T-cell (primary cell): ENCODE measurements at regions not wholly inside any gene's neighbourhood (a gene's known extent, or its start where the extent isn't known, plus 50 kb on each side); places are given as distances from the start of the nearest gene placed in this dataset.

Experiments
- ATAC-seq, 4 experiments: fragments of 200-7000 bp in 3 of 4; fragments of 150-1000 bp in 1 of 4; cut with Tn5 transposase; replicated peaks in 1 of 4; 1 replicate in 3 of 4; 2 replicates in 1 of 4; pipeline ENCODE4 v1.10.0; 2021; ENCODE audit warnings: moderate library complexity in 3 of 4, mild to moderate bottlenecking in 2 of 4, moderate number of reproducible peaks in 1 of 4
- CTCF ChIA-PET, 2 donors: fragments of 300-600 bp; sonication (Branson Sonifier 250); formaldehyde crosslinking; loops; one replicate each; lab custom pipeline; 2022; ENCODE audit warnings: antibody characterized with exemption in 2 of 2; lab: Charles Lee
- POLR2A ChIA-PET, 2 donors: fragments of 300-600 bp; sonication (Branson Sonifier 250); formaldehyde crosslinking; loops; one replicate each; lab custom pipeline; 2022; ENCODE audit warnings: antibody characterized with exemption in 2 of 2; lab: Charles Lee
- DNase-seq, 35 experiments: peaks; one replicate each; pipeline versions ENCODE4 v3.0.0 to v3.0.0-alpha.2; 2013 to 2023
- H3K27ac ChIP-seq: one replicate; pipeline ENCODE4 v1.5.1; 2013; ENCODE audit warnings: low read length
- H3K27me3 ChIP-seq, 2 experiments: replicated peaks in 1 of 2; 1 replicate in 1 of 2; 2 replicates in 1 of 2; pipeline versions ENCODE4 v1.6.1 to v1.7.0; 2013; ENCODE audit warnings: low read length in 1 of 2, mixed read lengths in 1 of 2; ENCODE audit not compliant: control insufficient read depth in 2 of 2, insufficient read depth in 2 of 2; ENCODE audit errors: extremely low read depth in 1 of 2
- H3K36me3 ChIP-seq, 2 donors: 1 replicate in 1 of 2; 2 replicates in 1 of 2; pipeline versions ENCODE4 v1.6.1 to v1.7.0; 2013; ENCODE audit warnings: low read length in 1 of 2; ENCODE audit not compliant: control insufficient read depth in 2 of 2, insufficient read depth in 1 of 2; ENCODE audit errors: extremely low read depth in 1 of 2
- H3K4me1 ChIP-seq, 2 experiments: 1 replicate in 1 of 2; 2 replicates in 1 of 2; pipeline versions ENCODE4 v1.6.1 to v1.7.0; 2013; ENCODE audit warnings: low read length in 2 of 2, mixed read lengths in 1 of 2; ENCODE audit not compliant: insufficient read depth in 2 of 2, control insufficient read depth in 1 of 2; ENCODE audit errors: extremely low read depth in 1 of 2
- H3K4me3 ChIP-seq, 2 donors: 1 replicate in 1 of 2; 2 replicates in 1 of 2; pipeline versions ENCODE4 v1.5.1 to v1.7.0; 2013; ENCODE audit warnings: mild to moderate bottlenecking in 2 of 2, low read length in 1 of 2, moderate library complexity in 1 of 2; ENCODE audit not compliant: control insufficient read depth in 1 of 2; ENCODE audit errors: extremely low read depth in 1 of 2
- H3K9me3 ChIP-seq: 2 replicates; pipeline ENCODE4 v1.7.0; 2013
- H3K27ac Mint-ChIP-seq, 2 donors: one replicate each; pipeline ENCODE4 v1.8.0; 2020 to 2021; ENCODE audit warnings: mild to moderate bottlenecking in 2 of 2, mixed read lengths in 2 of 2
- H3K27me3 Mint-ChIP-seq, 2 donors: one replicate each; pipeline ENCODE4 v1.8.0; 2021 to 2022; ENCODE audit warnings: mixed read lengths in 2 of 2
- H3K36me3 Mint-ChIP-seq: one replicate; pipeline ENCODE4 v1.8.0; 2021; ENCODE audit warnings: mixed read lengths
- H3K4me1 Mint-ChIP-seq, 3 donors: one replicate each; pipeline ENCODE4 v1.8.0; 2020 to 2022; ENCODE audit warnings: mixed read lengths in 3 of 3, mild to moderate bottlenecking in 1 of 3
- H3K4me3 Mint-ChIP-seq, 3 donors: one replicate each; pipeline ENCODE4 v1.8.0; 2020 to 2022; ENCODE audit warnings: mild to moderate bottlenecking in 3 of 3, mixed read lengths in 3 of 3, moderate library complexity in 3 of 3
- H3K9me3 Mint-ChIP-seq, 3 donors: one replicate each; pipeline ENCODE4 v1.8.0; 2020 to 2022; ENCODE audit warnings: mixed read lengths in 3 of 3
- WGBS: methylation state at CpG from one replicate; pipeline ENCODE4 v1.1.5; 2013; ENCODE audit warnings: missing lambda C conversion rate; ENCODE audit not compliant: insufficient coverage; 5-methylcytosine and 5-hydroxymethylcytosine counted together

DNA sequence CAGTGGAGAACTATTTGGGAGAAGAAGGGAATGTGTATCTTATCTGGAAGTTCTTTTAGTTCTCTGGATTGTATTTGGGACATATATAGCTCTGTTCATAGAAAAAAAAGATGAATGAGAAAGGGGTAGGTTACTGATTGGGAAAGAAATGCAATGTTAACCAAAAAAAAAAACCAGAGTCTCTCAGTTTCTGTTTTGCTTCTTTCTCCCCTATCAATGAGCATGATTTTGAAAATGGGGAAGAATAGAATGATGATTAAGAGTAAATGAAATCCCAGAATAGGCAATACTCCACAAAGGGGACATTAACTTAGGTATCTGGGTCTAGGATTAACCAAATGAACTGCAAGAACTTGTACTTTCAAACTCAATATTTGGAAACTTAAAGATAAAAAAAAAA lies 92.9 kb downstream of the RHOU start:
- Mint-ChIP-seq H3K4me3 (no peak overlapping the region), H3K9me3 (no peaks in the 10 kb centered on the region), H3K4me1 (peaks cover 19 to 28% (median 26%) of the 10 kb centered on the region in 3 donors), H3K36me3 (no peaks in the 10 kb centered on the region), H3K27me3 (peaks cover 0 to 3% of the 10 kb centered on the region in 2 donors), H3K27ac (no peak overlapping the region)
- no peak overlapping the region for H3K4me3 ChIP-seq
- DNase-seq (no peak), ATAC-seq (no peak)
- ChIA-PET POLR2A (no interaction called here), CTCF (interaction anchor here (0.7 to 0.9 kb wide), 2 partner anchors 12 to 984 kb away, joined by 4 read pairs; no protein-coding TSS in a partner anchor)
- H3K36me3 ChIP-seq, result no peaks in the 10 kb centered on the region
- H3K27ac ChIP-seq, result no peak overlapping the region
- no peaks in the 10 kb centered on the region for H3K9me3 ChIP-seq
- H3K4me1 ChIP-seq, result peaks cover 0 to 23% of the 10 kb centered on the region in 2 experiments
- no peaks in the 10 kb centered on the region for H3K27me3 ChIP-seq

DNA sequence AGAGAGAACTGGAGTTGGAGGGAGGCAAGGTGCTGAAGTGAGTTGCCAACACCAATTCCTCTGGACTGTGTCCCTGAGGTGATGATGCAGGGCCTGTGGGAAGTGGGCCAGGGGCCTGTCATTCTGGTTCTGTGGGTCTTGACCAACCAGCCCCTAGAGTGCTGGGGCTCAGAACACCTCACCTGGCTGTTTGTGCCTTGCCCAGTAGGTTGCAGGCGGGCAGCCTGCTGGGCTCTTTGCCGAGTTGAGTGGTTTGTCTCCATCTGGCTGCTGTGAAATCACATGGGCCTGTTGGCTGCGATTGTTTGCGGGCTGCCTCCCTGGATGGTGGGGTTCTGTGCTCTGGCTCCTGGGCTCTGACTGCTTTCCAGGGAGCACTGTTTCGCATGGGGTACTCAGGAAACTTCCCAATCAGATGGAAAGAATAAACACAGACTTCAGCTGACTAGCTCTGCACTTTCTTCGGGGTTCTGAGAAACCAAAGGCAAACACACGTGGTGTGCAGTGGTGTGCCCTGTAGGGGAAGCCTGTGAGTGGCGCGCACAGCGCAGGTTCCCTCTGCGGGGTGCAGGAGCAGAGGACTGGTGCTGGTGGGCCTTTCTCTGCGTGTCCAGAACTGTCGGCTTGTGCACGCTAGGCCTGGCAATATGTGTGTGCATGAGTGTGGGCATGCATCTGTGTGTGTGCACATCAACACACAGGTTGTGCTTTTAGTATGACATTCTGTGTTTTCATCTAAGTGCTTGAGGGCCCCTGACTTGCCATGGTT lies 95.1 kb downstream of the RHOU start:
- H3K4me1 Mint-ChIP-seq, result peaks cover 19 to 28% (median 26%) of the 10 kb centered on the region in 3 donors
- no peaks in the 10 kb centered on the region for H3K36me3 Mint-ChIP-seq
- CTCF ChIA-PET, result interaction anchor here in 1 of 2 donors (0.6 kb wide), 1 partner anchor 90 kb away, joined by 4 read pairs; no protein-coding TSS in a partner anchor
- peaks cover 0 to 8% of the 10 kb centered on the region in 2 donors for H3K27me3 Mint-ChIP-seq
- DNase-seq, result no peak
- WGBS, result 90% methylated on average over 7 of the region's 14 CpGs
- no peaks in the 10 kb centered on the region for H3K36me3 ChIP-seq
- H3K27ac ChIP-seq, result no peak overlapping the region
- POLR2A ChIA-PET, result no interaction called here
- no peaks in the 10 kb centered on the region for H3K9me3 Mint-ChIP-seq
- ATAC-seq, result no peak
- H3K27me3 ChIP-seq, result peaks cover 0 to 6% of the 10 kb centered on the region in 2 experiments
- H3K9me3 ChIP-seq, result no peaks in the 10 kb centered on the region
- H3K27ac Mint-ChIP-seq, result no peak overlapping the region
- H3K4me1 ChIP-seq, result peaks cover 0 to 23% of the 10 kb centered on the region in 2 experiments
- H3K4me3 Mint-ChIP-seq, result no peak overlapping the region
- no peak overlapping the region for H3K4me3 ChIP-seq

DNA sequence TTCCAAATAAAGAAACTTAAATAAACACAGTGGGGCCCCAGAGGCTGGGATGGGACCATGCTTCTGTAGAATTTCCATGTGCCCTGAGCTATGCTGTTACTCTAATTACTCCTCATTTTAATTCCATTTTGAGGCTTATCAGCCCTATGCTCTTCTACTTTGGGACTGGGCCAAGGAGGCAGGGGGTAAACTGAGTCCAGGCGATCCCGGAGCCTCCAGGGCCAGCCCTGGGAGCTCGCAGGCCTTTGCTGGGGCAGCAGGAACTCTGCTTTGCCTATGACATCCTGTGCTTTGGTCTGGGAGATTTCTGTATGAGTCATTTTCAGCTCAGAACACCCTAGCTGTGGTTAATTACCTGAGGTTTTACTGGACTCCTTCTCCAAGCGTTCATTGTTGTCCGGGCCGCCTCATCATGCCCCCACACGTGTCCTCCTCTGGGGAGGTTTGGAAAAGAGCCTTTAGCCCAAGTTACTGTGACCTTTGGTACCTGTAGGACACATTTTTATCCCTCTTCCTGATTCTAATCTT lies 95.7 kb downstream of the RHOU start:
- Histone ChIP-seq H3K36me3 (no peaks in the 10 kb centered on the region), H3K4me3 (no peak overlapping the region), H3K27me3 (peaks cover 0 to 6% of the 10 kb centered on the region in 2 experiments), H3K9me3 (no peaks in the 10 kb centered on the region), H3K4me1 (peaks cover 0 to 19% of the 10 kb centered on the region in 2 experiments), H3K27ac (no peak overlapping the region)
- CTCF ChIA-PET, result interaction anchor here in 1 of 2 donors (0.6 kb wide), 1 partner anchor 91 kb away, joined by 4 read pairs; no protein-coding TSS in a partner anchor
- no peaks in the 10 kb centered on the region for H3K36me3 Mint-ChIP-seq
- H3K27ac Mint-ChIP-seq, result peak overlapping the region in 1 of 2 donors; percentile 70
- POLR2A ChIA-PET, result no interaction called here
- no peaks in the 10 kb centered on the region for H3K9me3 Mint-ChIP-seq
- H3K27me3 Mint-ChIP-seq, result peaks cover 0 to 8% of the 10 kb centered on the region in 2 donors
- H3K4me3 Mint-ChIP-seq, result no peak overlapping the region
- WGBS, result 30% methylated on average over 7 of the region's 7 CpGs
- H3K4me1 Mint-ChIP-seq, result peaks cover 15 to 23% (median 22%) of the 10 kb centered on the region in 3 donors
- DNase-seq (peak in 1 of 35 experiments; percentile 16), ATAC-seq (peak in 3 of 4 experiments; percentile 40 to 60 (median 59))

DNA sequence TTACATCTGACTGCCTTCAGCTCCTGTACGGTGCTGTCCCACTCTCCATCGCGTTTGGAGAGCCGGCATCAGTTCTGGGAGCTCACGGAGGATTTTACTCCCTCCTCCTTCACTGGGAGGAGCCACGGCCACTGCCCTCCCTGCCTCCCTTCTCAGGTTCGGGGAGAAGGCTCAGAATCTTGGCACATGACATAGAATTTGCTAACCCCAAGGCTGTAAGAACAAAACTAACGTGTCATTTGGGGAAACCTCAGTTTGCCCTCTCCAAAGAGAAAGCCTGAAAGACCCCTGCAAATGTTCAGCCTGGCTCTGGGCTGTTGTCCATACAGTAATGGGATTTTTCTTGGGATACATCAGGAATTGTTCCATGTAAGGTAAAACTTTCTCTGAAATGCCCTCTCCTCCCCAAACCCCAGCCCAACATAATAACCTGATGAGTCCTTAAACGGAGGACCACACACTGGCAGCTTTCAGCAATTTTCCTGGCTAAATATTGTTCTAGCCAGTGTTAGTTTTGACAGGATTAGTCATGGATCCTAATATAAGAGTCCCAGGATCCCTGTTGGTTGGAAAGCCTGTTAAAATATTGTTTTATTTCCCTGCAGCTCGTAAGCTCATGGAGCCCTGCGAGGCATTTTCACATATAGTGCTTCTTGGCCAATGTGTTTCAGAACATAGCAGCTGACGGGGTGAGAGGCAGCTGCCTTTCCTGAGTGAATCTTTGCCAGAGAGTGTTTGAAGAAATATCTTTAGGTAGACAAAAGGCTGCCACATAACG lies 98.8 kb downstream of the RHOU start:
- no peaks in the 10 kb centered on the region for H3K36me3 ChIP-seq
- POLR2A ChIA-PET, result no interaction called here
- no peak overlapping the region for H3K27ac Mint-ChIP-seq
- ATAC-seq, result no peak
- peaks cover 0 to 5% of the 10 kb centered on the region in 2 donors for H3K27me3 Mint-ChIP-seq
- H3K4me1 Mint-ChIP-seq, result peaks cover 8 to 14% (median 13%) of the 10 kb centered on the region in 3 donors
- no peak overlapping the region for H3K4me3 Mint-ChIP-seq
- peaks cover 0 to 6% of the 10 kb centered on the region in 2 experiments for H3K27me3 ChIP-seq
- H3K9me3 Mint-ChIP-seq, result no peaks in the 10 kb centered on the region
- DNase-seq, result no peak
- WGBS, result 63% methylated on average over 12 of the region's 13 CpGs
- H3K36me3 Mint-ChIP-seq, result no peaks in the 10 kb centered on the region
- CTCF ChIA-PET, result no interaction called here
- no peak overlapping the region for H3K27ac ChIP-seq
- no peaks in the 10 kb centered on the region for H3K9me3 ChIP-seq
- peaks cover 0 to 13% of the 10 kb centered on the region in 2 experiments for H3K4me1 ChIP-seq
- no peak overlapping the region for H3K4me3 ChIP-seq

DNA sequence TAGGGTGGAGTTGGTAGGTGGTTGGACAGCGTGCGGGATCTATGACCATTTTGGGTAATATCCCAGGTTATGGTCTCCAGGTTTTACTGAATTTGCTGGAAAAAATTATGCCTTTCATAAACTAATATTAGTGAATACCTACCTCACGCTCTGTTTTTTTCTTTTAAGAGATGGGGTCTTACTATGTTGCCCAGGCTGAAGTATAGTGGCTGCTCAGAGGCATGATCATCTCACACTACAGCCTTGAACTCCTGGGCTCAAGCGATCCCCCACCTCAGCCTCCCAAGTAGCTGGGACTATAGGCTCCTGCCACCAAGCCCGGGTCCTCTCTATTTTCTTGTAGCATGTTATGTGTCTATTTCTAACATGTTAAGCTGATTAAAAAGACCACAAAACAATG lies 100.2 kb downstream of the RHOU start:
- Histone ChIP-seq H3K27ac (no peak overlapping the region), H3K4me1 (peaks cover 0 to 8% of the 10 kb centered on the region in 2 experiments), H3K9me3 (no peaks in the 10 kb centered on the region), H3K27me3 (peaks cover 0 to 6% of the 10 kb centered on the region in 2 experiments), H3K36me3 (no peaks in the 10 kb centered on the region), H3K4me3 (no peak overlapping the region)
- Mint-ChIP-seq H3K36me3 (no peaks in the 10 kb centered on the region), H3K27ac (no peak overlapping the region), H3K9me3 (no peaks in the 10 kb centered on the region), H3K27me3 (peaks cover 0 to 5% of the 10 kb centered on the region in 2 donors), H3K4me1 (peaks cover 8 to 13% (median 10%) of the 10 kb centered on the region in 3 donors), H3K4me3 (no peak overlapping the region)
- no CpG with 5 or more reads among the region's 5 CpGs for WGBS
- DNase-seq, result no peak
- CTCF ChIA-PET, result no interaction called here
- ATAC-seq, result no peak
- POLR2A ChIA-PET, result no interaction called here

DNA sequence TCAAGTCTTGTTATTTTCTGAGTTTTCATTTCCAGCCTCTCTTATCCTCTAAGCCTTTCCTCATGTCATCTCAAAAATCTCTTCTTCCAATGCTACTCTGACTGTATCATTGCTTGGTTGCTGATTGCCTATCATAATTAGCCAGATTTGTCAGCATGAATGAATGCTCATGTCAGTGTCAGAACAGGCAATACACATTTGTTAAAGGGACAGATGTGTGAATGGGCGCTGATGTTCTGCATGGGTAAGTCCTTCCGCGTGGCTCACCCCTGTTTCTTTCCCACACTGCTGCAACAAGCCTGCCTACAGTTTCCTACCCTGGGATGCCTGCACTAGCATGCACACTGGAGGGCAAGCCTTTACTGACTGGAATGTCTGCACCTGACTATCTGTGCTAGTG lies 100.6 kb downstream of the RHOU start:
- peaks cover 7 to 12% (median 7%) of the 10 kb centered on the region in 3 donors for H3K4me1 Mint-ChIP-seq
- no peaks in the 10 kb centered on the region for H3K9me3 Mint-ChIP-seq
- H3K27me3 Mint-ChIP-seq, result peaks cover 0 to 5% of the 10 kb centered on the region in 2 donors
- H3K4me3 ChIP-seq, result no peak overlapping the region
- peaks cover 0 to 6% of the 10 kb centered on the region in 2 experiments for H3K27me3 ChIP-seq
- H3K9me3 ChIP-seq, result no peaks in the 10 kb centered on the region
- no peak overlapping the region for H3K4me3 Mint-ChIP-seq
- no peak overlapping the region for H3K27ac ChIP-seq
- ChIA-PET POLR2A (interaction anchor here in 1 of 2 donors (0.5 kb wide), 1 partner anchor 31 kb away, joined by 6 read pairs; no protein-coding TSS in a partner anchor), CTCF (no interaction called here)
- no peaks in the 10 kb centered on the region for H3K36me3 ChIP-seq
- H3K4me1 ChIP-seq, result peaks cover 0 to 4% of the 10 kb centered on the region in 2 experiments
- DNase-seq (no peak), ATAC-seq (no peak)
- no peak overlapping the region for H3K27ac Mint-ChIP-seq
- no peaks in the 10 kb centered on the region for H3K36me3 Mint-ChIP-seq
- WGBS, result no CpG with 5 or more reads among the region's 3 CpGs
